Effector CD4-positive, alpha-beta T cell (primary cell): ENCODE measurements at regions not wholly inside any gene's neighbourhood (a gene's known extent, or its start where the extent isn't known, plus 50 kb on each side); places are given as distances from the start of the nearest gene placed in this dataset.
"Not testable (repeated sequence)": the region's sequence is repeated elsewhere in the genome, so short reads cannot be mapped to it uniquely, and the experiment has no call there.

Source experiments
- DNase-seq: peaks from one replicate; pipeline ENCODE4 v3.0.0-alpha.2; 2020

GRCh38 chr13:106088085-106088484 is 447.4 kb downstream of the EFNB2 start:
- DNase-seq: no peak

GRCh38 chr13:106087201-106087600 is 448.3 kb downstream of the EFNB2 start:
- no peak for DNase-seq

- no peak for DNase-seq
Measured at GRCh38 chr13:106083620-106084350, 451.7 kb downstream of the EFNB2 start.

DNA sequence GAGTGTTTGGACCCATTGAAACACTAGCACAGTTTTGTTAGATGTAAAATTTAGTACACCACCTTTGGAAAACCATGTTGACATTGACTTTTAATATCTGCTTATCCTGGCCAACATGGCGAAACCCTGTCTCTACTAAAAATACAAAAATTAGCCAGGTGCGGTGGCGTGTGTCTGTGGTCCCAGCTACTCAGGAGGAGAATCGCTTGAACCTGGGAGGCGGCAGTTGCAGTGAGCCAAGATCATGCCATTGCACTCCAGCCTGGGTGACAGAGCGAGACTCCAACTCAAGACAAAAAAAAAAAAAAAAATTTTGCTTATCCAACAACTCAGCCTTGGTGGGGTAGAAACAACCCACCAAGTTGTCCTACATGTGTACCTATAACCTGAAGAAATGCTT is 454.2 kb downstream of the EFNB2 start:
- not testable (repeated sequence) for DNase-seq

DNA sequence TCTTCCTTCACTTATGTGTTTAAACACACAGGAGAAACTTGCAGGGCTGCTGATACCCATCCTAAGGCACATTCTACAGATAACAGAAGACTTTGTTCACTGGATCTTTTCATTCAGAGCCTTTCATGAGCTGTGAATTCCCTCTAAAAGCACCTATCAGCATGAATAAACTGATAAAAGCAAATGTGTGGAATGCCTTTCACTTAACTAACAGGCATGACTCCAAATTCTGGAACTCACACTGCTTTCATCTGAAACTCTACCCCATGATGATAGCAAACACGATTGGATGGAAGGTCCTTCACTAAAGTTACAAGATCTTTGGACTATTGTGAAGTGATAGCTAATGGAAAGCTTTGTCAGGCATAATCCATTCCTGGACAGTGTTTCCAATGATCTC is 457.3 kb downstream of the EFNB2 start:
- no peak for DNase-seq

DNA sequence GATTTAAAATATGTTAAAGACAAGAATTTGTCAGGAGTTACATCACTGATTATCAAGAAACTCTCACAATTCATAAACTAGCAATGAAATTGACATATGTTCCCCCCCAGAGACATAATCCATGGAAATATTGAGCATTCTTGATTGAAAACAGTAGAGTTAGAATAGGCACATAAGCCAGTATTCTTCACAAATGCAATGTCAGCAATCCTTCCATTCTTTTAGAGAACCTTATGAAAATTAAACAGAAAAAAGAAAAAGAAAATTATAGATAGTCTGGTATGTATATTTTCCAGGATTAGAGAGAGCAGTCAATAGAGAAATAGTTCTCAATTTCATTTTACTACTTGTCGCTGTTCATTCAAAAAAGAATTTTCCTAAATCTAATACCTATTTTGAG is 458.4 kb downstream of the EFNB2 start:
- no peak for DNase-seq

GRCh38 chr13:106072014-106072413 is 463.4 kb downstream of the EFNB2 start:
- no peak for DNase-seq

DNA sequence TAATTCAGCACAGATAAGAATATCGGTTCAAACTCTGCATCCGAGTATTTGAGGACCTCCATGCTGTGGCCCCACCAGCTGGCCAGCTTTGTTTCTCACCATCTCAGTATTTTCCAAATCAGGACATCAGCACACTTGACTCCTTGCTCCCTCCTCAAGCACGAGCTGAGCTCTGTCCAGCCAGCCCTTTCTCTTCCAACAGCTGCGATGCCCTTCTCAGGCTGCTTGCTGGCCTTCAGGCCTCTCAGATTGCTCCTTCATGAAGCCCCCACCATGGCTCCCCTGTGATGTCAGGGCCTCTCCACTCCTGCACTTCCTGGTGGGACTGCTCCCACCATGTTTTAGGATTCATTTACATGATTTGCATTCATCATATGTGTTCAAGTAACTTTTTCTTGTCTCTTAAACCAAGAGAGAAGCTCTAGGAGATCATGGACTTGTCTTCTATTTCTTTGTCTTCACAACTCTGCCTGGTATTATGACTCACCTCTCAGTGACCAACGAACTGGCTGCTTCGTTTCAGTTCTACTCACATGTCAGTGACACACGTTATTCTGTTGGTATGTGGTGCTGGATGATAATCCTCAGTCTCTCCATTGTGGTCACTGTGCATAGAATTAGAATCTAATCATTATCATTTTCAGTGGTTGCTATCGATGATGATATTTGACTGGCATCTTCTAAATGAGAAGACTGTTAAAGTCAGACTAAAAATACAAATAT is 471.7 kb downstream of the EFNB2 start:
- no peak for DNase-seq

DNA sequence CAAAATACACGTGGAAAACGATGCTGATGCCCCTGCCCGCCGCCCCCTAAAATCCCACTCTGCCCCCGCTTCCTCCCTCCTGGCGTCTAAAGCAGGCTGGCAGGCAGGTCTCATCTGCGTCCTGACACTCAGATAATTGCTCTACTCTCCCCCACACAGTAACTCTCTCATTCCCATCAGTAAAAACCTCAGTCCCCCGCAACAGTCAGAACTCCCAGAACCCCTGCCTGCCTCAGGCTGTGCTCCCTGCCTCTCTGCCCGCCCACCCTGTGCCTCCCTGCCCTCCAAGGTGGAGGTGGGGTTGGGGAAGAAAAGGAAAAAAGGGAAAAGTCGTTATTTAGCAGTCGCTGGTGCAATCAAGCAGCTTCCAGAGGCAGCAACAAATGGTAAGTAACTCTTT is 473.7 kb downstream of the EFNB2 start:
- no peak for DNase-seq

DNA sequence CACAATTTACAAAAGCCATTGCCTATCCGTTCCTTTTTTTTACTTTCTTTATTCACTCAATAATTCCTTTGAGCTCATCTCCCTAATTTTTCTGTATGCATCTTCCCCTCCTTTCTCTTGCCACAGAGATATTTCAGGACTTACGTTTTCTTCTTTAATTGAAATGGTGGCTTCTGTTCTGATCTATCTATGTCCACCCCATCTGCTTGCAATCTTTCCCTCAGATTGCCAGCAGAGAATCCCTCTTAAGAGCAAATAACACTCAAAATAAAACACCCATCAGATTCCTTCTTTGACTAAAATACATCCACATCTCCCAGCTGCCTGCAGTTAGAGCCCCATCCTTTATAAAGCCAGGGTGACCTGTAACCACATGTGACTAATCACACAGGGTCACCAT is 478.6 kb downstream of the EFNB2 start:
- DNase-seq: no peak

GRCh38 chr13:106052200-106052767 is 483.2 kb downstream of the EFNB2 start:
- DNase-seq: no peak

- no peak for DNase-seq
Measured at GRCh38 chr13:106049171-106049570, 486.3 kb downstream of the EFNB2 start.

GRCh38 chr13:106048386-106048785 is 487.1 kb downstream of the EFNB2 start:
- DNase-seq: no peak

DNA sequence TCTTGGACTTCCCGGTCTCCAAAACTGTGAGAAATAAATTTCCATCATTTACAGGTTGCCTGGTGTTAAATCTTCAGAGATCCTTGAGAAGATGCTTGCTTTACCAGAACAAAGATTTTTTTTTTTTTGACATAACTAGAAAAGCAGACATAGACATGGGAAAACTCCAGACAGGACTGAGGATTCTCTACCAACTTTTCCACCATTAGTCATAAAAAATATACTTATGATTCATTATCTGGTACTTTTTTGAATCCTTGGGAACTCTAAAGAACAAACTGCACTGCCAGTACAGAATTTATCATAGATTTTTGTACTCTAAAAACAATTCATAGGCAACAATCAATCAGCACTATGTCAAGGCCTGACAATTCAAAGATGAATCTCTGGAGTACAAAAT is 487.6 kb downstream of the EFNB2 start:
- no peak for DNase-seq

GRCh38 chr13:106042996-106043581 is 492.4 kb downstream of the EFNB2 start:
- no peak for DNase-seq

DNA sequence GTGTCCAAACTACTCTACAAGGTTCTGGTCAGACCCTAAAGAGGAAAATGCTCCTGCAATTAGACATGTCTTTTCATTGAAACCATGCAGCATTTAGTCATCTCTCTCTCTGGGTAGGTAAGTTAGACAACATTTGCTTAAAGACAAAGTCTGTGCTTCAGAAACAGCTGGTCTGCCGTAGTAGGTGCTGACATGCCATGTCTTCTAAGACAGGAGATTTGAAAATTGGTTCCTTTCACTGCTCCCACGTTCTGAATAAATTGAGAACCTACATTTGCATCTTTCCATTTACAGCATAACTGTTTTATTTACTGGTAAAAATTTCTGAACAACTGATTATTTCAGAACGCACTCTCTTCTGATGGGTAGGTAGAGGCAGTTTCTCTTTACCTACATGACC is 494.0 kb downstream of the EFNB2 start:
- no peak for DNase-seq

DNA sequence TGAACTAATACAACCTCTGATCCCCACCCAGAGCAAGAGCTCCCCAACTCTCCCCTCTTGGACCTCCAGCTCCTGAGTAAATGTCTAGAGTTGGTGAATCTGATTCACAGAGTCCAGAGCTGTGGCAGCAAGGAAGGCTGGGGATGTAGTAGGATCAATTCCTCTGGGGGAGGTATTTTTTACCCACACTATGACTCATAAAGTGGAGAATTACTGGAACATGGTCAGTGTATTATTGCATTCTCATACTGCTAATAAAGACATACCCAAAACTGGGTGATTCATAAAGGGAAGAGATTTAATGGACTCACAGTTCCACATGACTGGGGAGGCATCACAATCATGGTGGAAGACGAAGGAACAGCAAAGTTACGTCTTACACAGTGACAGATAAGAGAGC is 496.7 kb downstream of the EFNB2 start:
- no peak for DNase-seq

- DNase-seq: no peak
Measured at GRCh38 chr13:106036870-106037269, 498.6 kb downstream of the EFNB2 start.

DNA sequence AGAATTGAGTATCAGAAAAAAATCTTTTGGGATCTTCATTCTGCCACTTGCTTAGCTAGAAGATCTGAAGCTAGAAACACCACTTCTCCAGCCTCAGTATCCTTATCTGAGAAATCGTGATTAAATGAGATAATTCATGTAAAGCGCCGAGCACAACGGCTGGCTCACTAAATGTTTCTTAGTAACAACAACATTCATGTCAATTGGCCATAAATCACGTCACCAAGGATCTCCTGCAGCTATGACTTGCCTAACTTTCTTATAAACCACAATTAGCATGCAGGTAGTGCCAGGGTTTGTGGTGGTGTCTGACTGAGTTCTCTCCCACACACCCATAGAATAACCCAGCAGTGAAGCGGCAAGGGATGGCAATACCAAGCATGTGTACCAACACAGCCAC is 501.3 kb downstream of the EFNB2 start:
- DNase-seq: no peak

GRCh38 chr13:106033659-106034058 is 501.8 kb downstream of the EFNB2 start:
- no peak for DNase-seq

DNA sequence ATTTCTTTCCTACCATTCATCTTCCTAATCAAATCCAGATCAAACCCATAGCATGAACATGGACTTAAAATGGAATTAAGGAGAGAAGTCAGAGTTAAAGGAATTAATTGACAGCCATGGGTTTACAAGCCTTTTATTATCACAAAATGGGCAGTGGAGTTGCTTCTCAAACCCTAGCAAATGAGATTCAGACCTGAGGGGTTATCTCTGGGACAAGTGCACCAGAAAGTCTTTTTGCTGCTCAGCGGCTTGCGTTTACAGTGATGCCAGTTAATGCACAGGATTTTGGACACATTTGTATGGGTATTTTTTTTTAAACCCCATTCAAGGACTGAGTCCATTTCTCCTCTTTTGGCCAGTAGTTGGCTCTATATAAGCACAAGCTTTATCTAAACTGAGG is 503.0 kb downstream of the EFNB2 start:
- DNase-seq: no peak

DNA sequence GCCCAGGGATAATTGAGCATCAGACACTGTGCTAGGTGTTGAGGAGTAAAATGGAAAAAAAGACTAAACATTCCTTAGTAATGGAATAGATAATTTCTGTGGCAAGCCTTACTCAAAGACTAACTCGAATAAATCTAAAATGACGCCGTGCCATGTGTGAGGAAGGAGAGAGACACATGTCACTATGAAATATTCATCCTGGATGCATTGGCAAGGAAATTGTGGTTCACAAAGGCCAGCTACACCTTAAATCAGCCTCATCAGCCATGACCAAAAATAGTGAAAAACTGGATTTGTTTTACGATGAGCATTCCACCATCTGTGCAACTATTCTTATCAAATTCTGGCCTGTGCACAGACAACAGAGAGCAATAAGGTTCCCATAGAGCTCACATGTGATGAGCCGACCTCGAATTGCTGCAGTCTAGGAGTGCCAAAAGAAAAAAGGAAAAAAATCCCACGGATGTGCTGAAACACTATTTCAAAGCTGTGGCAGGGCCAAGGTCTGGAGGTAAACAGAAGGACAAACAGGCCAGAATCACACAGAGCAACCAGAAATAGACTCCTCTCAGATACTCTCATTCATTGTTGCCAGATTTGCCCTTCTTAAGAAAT is 505.7 kb downstream of the EFNB2 start:
- no peak for DNase-seq

DNA sequence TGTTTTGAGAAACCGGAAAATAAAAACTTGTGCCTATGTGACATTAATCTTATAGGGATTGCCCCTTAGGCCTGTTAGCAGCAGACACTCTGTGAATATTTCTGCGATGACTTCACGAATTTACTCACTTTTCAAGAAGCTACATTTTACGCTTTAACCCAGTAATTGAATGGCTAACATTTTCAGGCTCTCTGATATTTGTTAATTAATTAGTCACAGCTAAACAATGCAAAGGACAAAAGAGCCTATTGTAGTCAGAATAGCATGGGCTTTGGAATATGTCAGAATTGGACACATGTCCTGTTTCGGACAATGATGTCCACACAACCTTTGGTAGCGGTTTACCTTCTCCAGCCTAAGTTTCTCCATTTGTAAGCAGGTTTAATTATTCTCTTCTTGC is 506.6 kb downstream of the EFNB2 start:
- no peak for DNase-seq
